Thyroid gland (tissue), 4 donors: ENCODE measurements at regions not wholly inside any gene's neighbourhood (a gene's known extent, or its start where the extent isn't known, plus 50 kb on each side); places are given as distances from the start of the nearest gene placed in this dataset.

Source experiments
- DNase-seq, 2 donors: peaks; one replicate each; pipeline ENCODE4 v3.0.0-alpha.2; 2019
- H3K27ac ChIP-seq, 3 donors: fragments of 200-600 bp; sonication (generic); 1 replicate in 2 of 3; 2 replicates in 1 of 3; pipeline ENCODE4 v1.5.1; 2016 to 2019; ENCODE audit warnings: mild to moderate bottlenecking in 1 of 3, moderate library complexity in 1 of 3
- H3K27me3 ChIP-seq: fragments of 200-600 bp; sonication (generic); one replicate; pipeline ENCODE4 v1.5.1; 2019
- H3K36me3 ChIP-seq, 2 donors: fragments of 200-600 bp; sonication (generic); one replicate each; pipeline ENCODE4 v1.5.1; 2016 to 2019
- H3K4me1 ChIP-seq, 2 donors: fragments of 200-600 bp; sonication (generic); one replicate each; pipeline ENCODE4 v1.5.1; 2017 to 2019
- H3K4me3 ChIP-seq, 3 donors: fragments of 200-600 bp; sonication (generic); replicated peaks in 1 of 3; 1 replicate in 2 of 3; 2 replicates in 1 of 3; pipeline ENCODE4 v1.5.1; 2016; ENCODE audit warnings: mild to moderate bottlenecking in 1 of 3
- H3K9me3 ChIP-seq: fragments of 200-600 bp; sonication (generic); one replicate; pipeline ENCODE4 v1.5.1; 2017
- CTCF ChIP-seq, 6 experiments: fragments of 200-600 bp in 3 of 6; fragments of 450-650 bp in 3 of 6; sonication (generic) in 3 of 6; IDR thresholded peaks; one replicate each; pipeline ENCODE4 v1.5.1; 2016 to 2019; ENCODE audit warnings: antibody characterized with exemption in 6 of 6, mild to moderate bottlenecking in 2 of 6, inconsistent platforms in 1 of 6, moderate library complexity in 1 of 6
- POLR2A ChIP-seq, 2 donors: fragments of 450-650 bp; IDR thresholded peaks; one replicate each; pipeline ENCODE4 v1.6.1; 2017; ENCODE audit warnings: antibody characterized with exemption in 2 of 2, mild to moderate bottlenecking in 2 of 2, moderate library complexity in 1 of 2
- WGBS, 2 donors: methylation state at CpG; one replicate each; pipeline ENCODE4 v1.1.5; 2017; 5-methylcytosine and 5-hydroxymethylcytosine counted together
- intact Hi-C: fragments of 100-400 bp; cut with DNase I; formaldehyde crosslinking; loops from one replicate; pipeline ENCODE4 v1.15.1; 2023

- TF ChIP-seq CTCF (IDR thresholded peaks at IDR 0.05) (no peak), POLR2A (IDR thresholded peaks at IDR 0.05) (no peak)
- Histone ChIP-seq H3K36me3 (no peaks in the 10 kb centered on the region), H3K4me1 (peaks cover 15 to 16% of the 10 kb centered on the region in 2 donors), H3K27me3 (no peaks in the 10 kb centered on the region), H3K4me3 (no peak overlapping the region), H3K27ac (peak overlapping the region in 1 of 3 donors; percentile 20), H3K9me3 (no peaks in the 10 kb centered on the region)
- 50 to 54% methylated on average over 10 of the region's 10 CpGs for WGBS, 2 donors
- peak; percentile 63 to 70 for DNase-seq
- intact Hi-C loops = no loop called here
Observed at GRCh38 chr2:160952464-160953254, 207.6 kb upstream of the TANK start.

GRCh38 chr2:160955578-160955977, 204.7 kb upstream of the TANK start:
- no peak overlapping the region for H3K4me3 ChIP-seq
- no peaks in the 10 kb centered on the region for H3K27me3 ChIP-seq
- H3K27ac ChIP-seq = peak overlapping the region in 1 of 3 donors; percentile 20
- no peak for TF ChIP-seq POLR2A (IDR thresholded peaks at IDR 0.05)
- no peak for TF ChIP-seq CTCF (IDR thresholded peaks at IDR 0.05)
- 80 to 97% methylated on average over 1 of the region's 1 CpG for WGBS, 2 donors
- intact Hi-C loops = no loop called here
- peaks cover 15 to 16% of the 10 kb centered on the region in 2 donors for H3K4me1 ChIP-seq
- H3K36me3 ChIP-seq = no peaks in the 10 kb centered on the region
- DNase-seq = no peak
- no peaks in the 10 kb centered on the region for H3K9me3 ChIP-seq

- no peak for DNase-seq
- H3K4me3 ChIP-seq = no peak overlapping the region
- WGBS, 2 donors = 78 to 87% methylated on average over 6 of the region's 6 CpGs
Observed at GRCh38 chr2:160956243-160956802, 203.9 kb upstream of the TANK start.

GRCh38 chr2:160963957-160964356, 196.3 kb upstream of the TANK start:
- Histone ChIP-seq H3K27me3 (no peaks in the 10 kb centered on the region), H3K4me1 (peaks cover 0 to 11% of the 10 kb centered on the region in 2 donors), H3K9me3 (no peaks in the 10 kb centered on the region), H3K4me3 (no peak overlapping the region), H3K36me3 (no peaks in the 10 kb centered on the region), H3K27ac (no peak overlapping the region)
- DNase-seq = no peak
- no peak for TF ChIP-seq CTCF (IDR thresholded peaks at IDR 0.05)
- no peak for TF ChIP-seq POLR2A (IDR thresholded peaks at IDR 0.05)
- WGBS, 2 donors = 74 to 80% methylated on average over 3 of the region's 3 CpGs
- intact Hi-C loops = no loop called here

More at GRCh38 chr2:160956243-160956802, 203.9 kb upstream of the TANK start:
- H3K36me3 ChIP-seq = no peaks in the 10 kb centered on the region
- no peaks in the 10 kb centered on the region for H3K9me3 ChIP-seq
- TF ChIP-seq POLR2A (IDR thresholded peaks at IDR 0.05) = no peak
- no peak for TF ChIP-seq CTCF (IDR thresholded peaks at IDR 0.05)
- intact Hi-C loops = no loop called here
- no peaks in the 10 kb centered on the region for H3K27me3 ChIP-seq
- peaks cover 15 to 16% of the 10 kb centered on the region in 2 donors for H3K4me1 ChIP-seq
- H3K27ac ChIP-seq = peak overlapping the region in 1 of 3 donors; percentile 20

GRCh38 chr2:160967523-160967922, 192.7 kb upstream of the TANK start:
- no peak overlapping the region for H3K4me3 ChIP-seq
- WGBS, 2 donors = 65 to 68% methylated on average over 6 of the region's 6 CpGs
- no peak for DNase-seq
- H3K4me1 ChIP-seq = peaks cover 0 to 11% of the 10 kb centered on the region in 2 donors
- intact Hi-C loops = no loop called here
- TF ChIP-seq POLR2A (IDR thresholded peaks at IDR 0.05) = no peak
- TF ChIP-seq CTCF (IDR thresholded peaks at IDR 0.05) = no peak
- no peak overlapping the region for H3K27ac ChIP-seq
- H3K9me3 ChIP-seq = no peaks in the 10 kb centered on the region
- H3K36me3 ChIP-seq = no peaks in the 10 kb centered on the region
- H3K27me3 ChIP-seq = no peaks in the 10 kb centered on the region
